ENCODE measurements at regions not wholly inside any gene's neighbourhood (a gene's known extent, or its start where the extent isn't known, plus 50 kb on each side); places are given as distances from the start of the nearest gene placed in this dataset.

DNA sequence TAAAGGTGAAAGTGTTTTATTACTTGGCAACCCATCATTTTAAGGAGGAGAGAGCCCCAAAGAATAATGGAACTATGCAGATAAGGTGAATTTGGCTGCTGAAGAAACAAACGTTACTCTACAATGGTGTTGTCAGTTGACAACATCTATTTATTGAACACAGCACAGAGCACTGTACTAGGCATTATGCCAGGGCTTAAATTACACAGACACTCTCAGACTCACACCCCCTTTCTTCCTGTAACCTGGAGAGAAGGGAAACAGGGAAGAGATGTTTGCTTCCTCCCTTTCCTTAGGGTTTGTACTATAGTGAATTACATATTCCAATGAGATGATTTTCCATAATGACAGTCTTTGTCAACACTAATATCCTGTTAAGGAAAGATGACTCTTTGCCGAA is 94.0 kb upstream of the ATP5MC3 start:
- TF ChIP-seq GATA2 (IDR thresholded peaks at IDR 0.05; ENCODE audit: low read depth, low read length) (0 out of 2 replicates have a peak, but pooled peaks have one; percentile 43), GATA3 (IDR thresholded peaks at IDR 0.05; ENCODE audit: low read depth, low read length) (no peak)

All from SH-SY5Y (cell line).